SK-N-SH (cell line): ENCODE measurements at regions not wholly inside any gene's neighbourhood (a gene's known extent, or its start where the extent isn't known, plus 50 kb on each side); places are given as distances from the start of the nearest gene placed in this dataset.

Experiments used
- CTCF ChIA-PET: fragments of 300-600, 350-600 bp; formaldehyde crosslinking; extraction: SDS; loops from one replicate; lab custom pipeline; 2021; lab: Yijun Ruan, JAX
- POLR2A ChIA-PET: fragments of 350-600 bp; sonication (Branson Sonifier 250); formaldehyde crosslinking; extraction: SDS; loops from one replicate; lab custom pipeline; 2020; ENCODE audit warnings: antibody characterized with exemption, inconsistent platforms; lab: Yijun Ruan, JAX
- DNase-seq: peaks from one replicate; pipeline ENCODE4 v3.0.0; 2012
- H2AFZ ChIP-seq: fragments of 200-600 bp; sonication (generic); 2 replicates; pipeline ENCODE4 v1.8.1; 2016; ENCODE audit warnings: antibody characterized with exemption, mild to moderate bottlenecking, low read depth
- H3F3A ChIP-seq: fragments of 200-600 bp; sonication (generic); replicated peaks from 2 replicates; pipeline ENCODE3; 2016; ENCODE audit warnings: antibody characterized with exemption, mild to moderate bottlenecking; ENCODE audit not compliant: insufficient read depth
- H3K27ac ChIP-seq, 2 experiments: fragments of 200-500 bp in 1 of 2; fragments of 200-600 bp in 1 of 2; sonication (Bioruptor generic) in 1 of 2; sonication (generic), shearing (Covaris generic) in 1 of 2; 2 replicates each; pipeline versions ENCODE4 v1.5.1 to v1.6.1; 2014 to 2016; ENCODE audit warnings: low read depth in 2 of 2, inconsistent platforms in 1 of 2, low read length in 1 of 2, mild to moderate bottlenecking in 1 of 2, mixed read lengths in 1 of 2
- H3K27me3 ChIP-seq: fragments of 200-600 bp; sonication (generic), shearing (Covaris generic); 2 replicates; pipeline ENCODE4 v1.6.1; 2016; ENCODE audit warnings: mixed run types; ENCODE audit not compliant: insufficient read depth
- H3K36me3 ChIP-seq, 2 experiments: fragments of 200-500 bp in 1 of 2; fragments of 200-600 bp in 1 of 2; sonication (Bioruptor generic) in 1 of 2; sonication (generic) in 1 of 2; replicated peaks in 1 of 2; 2 replicates each; pipeline versions ENCODE3 to v1.5.1; 2014 to 2016; ENCODE audit warnings: low read length in 1 of 2, mild to moderate bottlenecking in 1 of 2; ENCODE audit not compliant: insufficient read depth in 2 of 2, control insufficient read depth in 1 of 2
- H3K4me1 ChIP-seq, 2 experiments: fragments of 200-500 bp in 1 of 2; fragments of 200-600 bp in 1 of 2; sonication (Bioruptor generic) in 1 of 2; sonication (generic), shearing (Covaris generic) in 1 of 2; 2 replicates each; pipeline versions ENCODE4 v1.5.1 to v1.6.1; 2014 to 2016; ENCODE audit warnings: low read depth in 1 of 2, low read length in 1 of 2, mixed run types in 1 of 2; ENCODE audit not compliant: insufficient read depth in 2 of 2, control insufficient read depth in 1 of 2
- H3K4me2 ChIP-seq: fragments of 200-600 bp; sonication (generic), shearing (Covaris generic); 2 replicates; pipeline ENCODE4 v1.6.1; 2017; ENCODE audit warnings: mixed run types
- H3K4me3 ChIP-seq, 2 experiments: fragments of 200-500 bp in 1 of 2; fragments of 200-600 bp in 1 of 2; sonication (Bioruptor generic) in 1 of 2; sonication (generic), shearing (Covaris generic) in 1 of 2; 2 replicates each; pipeline versions ENCODE4 v1.5.1 to v1.8.1; 2014 to 2016; ENCODE audit warnings: low read depth in 2 of 2, inconsistent platforms in 1 of 2, low read length in 1 of 2, mild to moderate bottlenecking in 1 of 2, mixed read lengths in 1 of 2, moderate library complexity in 1 of 2
- H3K79me2 ChIP-seq: fragments of 200-600 bp; sonication (generic); 2 replicates; pipeline ENCODE4 v1.8.1; 2017; ENCODE audit warnings: mild to moderate bottlenecking; ENCODE audit not compliant: insufficient read depth
- H3K9ac ChIP-seq: fragments of 200-600 bp; sonication (generic); 2 replicates; pipeline ENCODE4 v1.6.1; 2017; ENCODE audit warnings: mixed run types
- H3K9me2 ChIP-seq: fragments of 200-600 bp; sonication (generic); 2 replicates; pipeline ENCODE4 v1.6.1; 2017; ENCODE audit warnings: mixed run types
- H3K9me3 ChIP-seq: fragments of 200-600 bp; sonication (generic); 2 replicates; pipeline ENCODE4 v1.6.1; 2017; ENCODE audit warnings: mixed run types, mild to moderate bottlenecking, moderate library complexity
- H4K20me1 ChIP-seq: fragments of 200-600 bp; sonication (generic); 2 replicates; pipeline ENCODE4 v1.6.1; 2017; ENCODE audit warnings: mild to moderate bottlenecking, mixed run types; ENCODE audit not compliant: insufficient read depth
- CTCF ChIP-seq: fragments of 200-600 bp; sonication (generic); IDR thresholded peaks from 2 replicates; pipeline ENCODE4 v1.6.1; 2017; ENCODE audit warnings: antibody characterized with exemption, mild to moderate bottlenecking, moderate library complexity
- EP300 ChIP-seq, 2 experiments: IDR thresholded peaks; 2 replicates each; pipeline versions ENCODE4 v1.4.0 to v1.6.1; 2012; ENCODE audit warnings: borderline replicate concordance in 1 of 2, low read depth in 1 of 2, low read length in 1 of 2
- EZH2phosphoT487 ChIP-seq: fragments of 200-600 bp; sonication (generic); IDR thresholded peaks from 2 replicates; pipeline ENCODE4 v1.6.1; 2017; ENCODE audit warnings: low read depth, mixed run types, mild to moderate bottlenecking, antibody characterized with exemption, moderate library complexity, borderline replicate concordance
- GABPA ChIP-seq: IDR thresholded peaks from 2 replicates; pipeline ENCODE4 v1.4.0; 2012; ENCODE audit warnings: low read depth, mild to moderate bottlenecking
- GATA2 ChIP-seq: sonication (generic); formaldehyde crosslinking; IDR thresholded peaks from 2 replicates; pipeline ENCODE4 v1.5.0; 2020; ENCODE audit warnings: mild to moderate bottlenecking, missing genetic modification reagents
- IRF3 ChIP-seq: fragments of 150-350 bp; IDR thresholded peaks from 2 replicates; pipeline ENCODE4 v1.6.1; 2016; ENCODE audit warnings: mild to moderate bottlenecking, low read depth, low read length
- JUND ChIP-seq: IDR thresholded peaks from 2 replicates; pipeline ENCODE4 v1.4.0; 2012
- MEF2A ChIP-seq: IDR thresholded peaks from 2 replicates; pipeline ENCODE4 v1.4.0; 2012; ENCODE audit warnings: low read depth, borderline replicate concordance
- MXI1 ChIP-seq: IDR thresholded peaks from 2 replicates; pipeline ENCODE4 v1.6.1; 2012; ENCODE audit warnings: mild to moderate bottlenecking, low read depth, low read length, improper control_type of control experiment
- PBX3 ChIP-seq: IDR thresholded peaks from 2 replicates; pipeline ENCODE4; 2012
- RCOR1 ChIP-seq: fragments of 150-350 bp; IDR thresholded peaks from 2 replicates; pipeline ENCODE4 v1.6.1; 2017; ENCODE audit warnings: antibody characterized with exemption, low read length
- RFX5 ChIP-seq: IDR thresholded peaks from 2 replicates; pipeline ENCODE4 v1.6.1; 2012; ENCODE audit warnings: mild to moderate bottlenecking, improper control_type of control experiment, low read length
- RXRA ChIP-seq: IDR thresholded peaks from 2 replicates; pipeline ENCODE4 v1.4.0; 2012; ENCODE audit warnings: low read depth, mild to moderate bottlenecking, borderline replicate concordance
- SMC3 ChIP-seq: IDR thresholded peaks from 2 replicates; pipeline ENCODE4 v1.6.1; 2012; ENCODE audit warnings: low read depth, low read length, improper control_type of control experiment
- TAF1 ChIP-seq: IDR thresholded peaks from 2 replicates; pipeline ENCODE4 v1.6.1; 2012; ENCODE audit warnings: low read depth, mild to moderate bottlenecking, low read length, moderate library complexity, borderline replicate concordance
- TCF12 ChIP-seq: IDR thresholded peaks from 2 replicates; pipeline ENCODE4 v1.4.0; 2012
- TEAD4 ChIP-seq: IDR thresholded peaks from 2 replicates; pipeline ENCODE4 v1.4.0; 2012; ENCODE audit warnings: mild to moderate bottlenecking, borderline replicate concordance; ENCODE audit not compliant: insufficient read depth
- USF1 ChIP-seq: IDR thresholded peaks from 2 replicates; pipeline ENCODE4 v1.4.0; 2012; ENCODE audit warnings: low read depth, borderline replicate concordance
- YY1 ChIP-seq: IDR thresholded peaks from 2 replicates; pipeline ENCODE4 v1.4.0; 2012; ENCODE audit warnings: low read depth, mild to moderate bottlenecking
- ZBTB33 ChIP-seq: IDR thresholded peaks from 2 replicates; pipeline ENCODE4 v1.4.0; 2012; ENCODE audit warnings: low read depth, borderline replicate concordance
- WGBS: methylation state at CpG from one replicate; pipeline ENCODE4 v1.1.6; 2017; ENCODE audit warnings: low lambda C conversion rate; 5-methylcytosine and 5-hydroxymethylcytosine counted together

- no peak for DNase-seq
Observed at GRCh38 chr10:111998728-111999127, 184.8 kb downstream of the GPAM start.

More at GRCh38 chr10:111998728-111999127, 184.8 kb downstream of the GPAM start:
- no peaks in the 10 kb centered on the region for H3F3A ChIP-seq
- H3K9me2 ChIP-seq = no peaks in the 10 kb centered on the region
- H3K27ac ChIP-seq = no peak overlapping the region
- H4K20me1 ChIP-seq = no peaks in the 10 kb centered on the region
- no peak overlapping the region for H3K9ac ChIP-seq
- H3K79me2 ChIP-seq = no peaks in the 10 kb centered on the region
- H3K4me2 ChIP-seq = no peak overlapping the region
- CTCF ChIA-PET = no interaction called here
- no peak overlapping the region for H3K4me3 ChIP-seq
- POLR2A ChIA-PET = no interaction called here
- no peak overlapping the region for H2AFZ ChIP-seq
- H3K9me3 ChIP-seq = no peaks in the 10 kb centered on the region
- TF ChIP-seq YY1 (no peak), JUND (no peak), GABPA (no peak), USF1 (no peak), TCF12 (no peak), IRF3 (no peak), RXRA (no peak), CTCF (no peak), RFX5 (no peak), TEAD4 (no peak), GATA2 (CRISPR knock-in tag) (no peak), EZH2phosphoT487 (no peak), SMC3 (no peak), TAF1 (no peak), ZBTB33 (no peak), EP300 (IDR thresholded peaks at IDR 0.05; ENCODE audit: borderline replicate concordance in 1 of 2, low read depth in 1 of 2, low read length in 1 of 2) (no peak), MXI1 (no peak), MEF2A (no peak), RCOR1 (no peak), PBX3 (no peak)
- H3K36me3 ChIP-seq = no peaks in the 10 kb centered on the region
- 21% methylated on average over 7 of the region's 7 CpGs for WGBS
- no peaks in the 10 kb centered on the region for H3K27me3 ChIP-seq
- no peaks in the 10 kb centered on the region for H3K4me1 ChIP-seq
